HG03439 (cell line): ENCODE measurements at regions not wholly inside any gene's neighbourhood (a gene's known extent, or its start where the extent isn't known, plus 50 kb on each side); places are given as distances from the start of the nearest gene placed in this dataset.

Experiments
- ATAC-seq: cut with Tn5 transposase; IDR thresholded peaks from one replicate; pipeline ENCODE4 v1.9.1; 2021; ENCODE audit warnings: mild to moderate bottlenecking, moderate library complexity; ENCODE audit not compliant: unreplicated experiment

DNA sequence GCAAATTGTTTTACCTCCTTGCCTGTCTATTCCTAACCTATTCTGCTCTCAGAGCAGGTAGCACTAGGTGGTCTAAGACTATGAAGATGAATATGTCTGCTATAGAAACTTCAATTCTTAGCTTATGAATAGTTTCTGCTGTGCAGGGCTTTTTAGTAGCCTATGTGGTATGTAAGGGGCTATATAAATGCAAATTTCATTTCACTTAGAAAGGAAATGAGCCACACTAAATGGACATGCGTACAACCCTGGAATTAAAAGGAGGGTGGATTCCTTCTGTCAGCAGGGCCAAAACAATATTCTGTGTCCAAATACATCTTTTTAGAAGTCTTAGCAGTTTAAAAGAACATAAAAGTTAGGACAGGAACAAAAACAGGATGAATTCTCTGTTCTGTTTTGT is 163.9 kb upstream of the GEMIN8 start:
- ATAC-seq: no peak

DNA sequence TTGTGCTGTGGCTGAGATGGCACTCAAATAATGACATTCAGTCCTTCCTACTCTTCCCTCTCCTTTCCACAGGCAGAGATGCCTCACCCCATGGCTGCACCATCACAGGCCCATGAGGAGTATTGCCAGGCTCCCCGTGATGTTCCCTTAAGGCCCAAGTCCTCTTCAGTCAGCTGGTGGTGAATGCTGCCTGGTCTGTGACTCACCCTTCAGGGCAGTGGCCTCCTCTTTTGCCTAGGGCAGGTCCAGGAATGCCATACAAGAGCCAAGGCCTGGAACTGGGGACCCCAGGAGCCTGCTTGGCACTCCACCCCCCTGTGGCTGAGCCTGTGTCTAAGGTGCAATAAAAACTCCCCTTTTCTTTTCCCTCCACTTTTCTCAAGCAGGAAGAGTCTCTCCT is 144.2 kb upstream of the GEMIN8 start:
- ATAC-seq: no peak

DNA sequence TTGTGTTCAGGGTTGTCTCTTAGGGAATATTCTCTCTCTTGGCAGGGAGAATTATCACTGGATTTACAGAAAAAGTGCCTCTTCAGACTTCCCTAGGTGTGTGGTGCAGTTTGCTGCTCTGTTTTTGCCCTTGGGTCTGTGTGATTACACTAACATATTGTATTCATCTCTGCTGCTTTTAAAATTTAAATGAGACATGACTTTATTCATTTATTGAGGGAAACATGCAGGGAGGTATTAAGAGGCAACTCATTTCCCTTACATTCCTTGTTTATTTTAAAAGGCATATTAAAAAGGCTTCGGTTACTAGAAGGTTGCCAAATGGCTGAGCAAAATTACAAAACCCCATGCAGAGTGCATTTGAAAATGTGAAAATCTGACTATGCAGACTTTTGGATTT is 135.1 kb upstream of the GEMIN8 start:
- no peak for ATAC-seq

DNA sequence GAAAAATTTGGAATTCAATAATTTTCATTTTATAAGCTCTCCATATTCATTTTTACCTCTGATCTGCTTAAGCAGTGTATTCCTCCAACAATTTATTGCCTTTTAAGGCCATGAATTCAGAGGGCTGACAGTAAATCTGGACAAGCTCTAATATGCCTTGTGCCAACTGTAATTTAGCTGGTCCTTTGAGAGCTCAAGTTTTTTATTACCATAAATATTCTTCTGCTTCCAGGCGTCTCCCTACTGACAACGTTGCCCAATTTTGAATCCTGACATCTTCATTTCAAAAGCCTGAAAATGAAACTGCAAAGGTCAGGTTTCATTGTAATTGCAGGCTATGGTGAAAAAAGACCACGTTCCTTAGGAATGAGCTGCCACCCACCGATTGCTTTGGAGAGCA is 95.8 kb upstream of the GEMIN8 start:
- ATAC-seq: no peak

DNA sequence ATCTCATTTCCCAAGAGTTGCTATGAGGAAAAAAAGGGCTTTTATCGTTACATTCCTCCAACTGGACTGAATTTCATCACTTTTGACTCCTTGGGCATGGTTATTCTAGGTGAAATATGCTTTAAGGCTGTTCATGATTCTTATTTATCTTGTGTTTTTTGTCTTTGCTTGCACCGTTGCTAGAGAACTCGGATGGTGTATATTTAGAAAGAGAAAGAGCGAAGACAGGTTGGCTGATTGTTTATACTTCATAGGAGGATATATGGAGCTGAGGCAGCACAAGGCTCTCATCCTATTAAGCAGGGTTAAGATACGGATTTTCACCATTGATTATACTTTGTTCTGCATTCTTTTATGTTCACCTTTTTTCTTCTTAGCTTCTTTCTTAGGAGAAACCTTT is 94.9 kb upstream of the GEMIN8 start:
- no peak for ATAC-seq

DNA sequence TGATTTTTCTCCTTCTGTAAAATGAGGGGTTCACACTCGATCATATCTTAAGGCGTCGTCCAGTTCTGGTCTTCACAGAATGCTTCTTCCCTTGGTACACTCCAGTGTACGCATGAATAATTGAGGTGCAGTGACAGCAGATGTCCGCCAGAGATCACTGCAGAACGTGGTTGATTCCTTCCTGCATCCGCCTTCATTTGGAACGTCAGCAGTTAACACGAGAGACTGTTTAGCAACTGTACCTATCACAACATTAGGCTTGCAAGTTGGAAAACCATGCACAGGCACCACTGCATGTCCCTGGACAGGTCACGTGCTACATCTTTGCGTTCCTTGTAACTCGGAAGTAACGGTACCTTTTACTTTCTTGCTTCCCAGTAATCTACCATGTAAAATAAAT is 66.0 kb upstream of the GEMIN8 start:
- peak; percentile 74 for ATAC-seq

DNA sequence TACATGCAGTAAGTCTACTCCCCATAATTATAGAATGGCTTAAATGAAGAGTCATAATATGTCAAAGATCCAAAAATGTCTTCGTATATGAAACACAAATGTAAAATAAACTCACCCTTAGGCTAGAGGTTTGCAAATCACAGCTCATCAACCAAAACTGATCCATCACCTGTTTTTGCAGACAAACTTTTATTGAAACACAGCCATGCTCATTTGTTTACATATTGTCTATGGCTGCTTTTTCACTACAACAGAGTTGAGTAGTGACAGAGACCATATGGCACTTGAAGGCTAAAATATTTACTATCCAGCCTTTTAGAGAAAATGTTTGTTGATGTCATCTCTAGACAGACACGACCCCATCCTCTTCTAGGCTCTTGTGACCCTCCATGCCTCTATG is 64.5 kb upstream of the GEMIN8 start:
- ATAC-seq: no peak

DNA sequence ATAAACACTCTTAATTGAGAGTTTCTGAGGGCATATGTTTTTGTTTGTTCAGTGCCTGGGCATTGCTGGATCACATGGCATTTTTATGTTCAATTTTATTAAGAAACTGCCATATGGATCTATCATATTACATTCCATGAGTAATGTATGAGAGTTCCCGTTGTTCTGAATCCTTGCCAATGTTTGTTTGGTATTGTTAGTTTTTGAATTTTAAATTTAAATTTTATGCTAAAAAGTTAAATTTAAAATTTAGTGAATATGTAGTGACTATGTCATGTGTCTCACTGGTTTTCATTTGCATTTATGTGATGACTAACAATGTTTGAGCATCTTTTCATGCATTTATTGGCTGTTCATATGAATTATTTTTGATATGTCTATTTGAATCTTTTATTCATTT is 54.8 kb upstream of the GEMIN8 start:
- ATAC-seq: no peak

DNA sequence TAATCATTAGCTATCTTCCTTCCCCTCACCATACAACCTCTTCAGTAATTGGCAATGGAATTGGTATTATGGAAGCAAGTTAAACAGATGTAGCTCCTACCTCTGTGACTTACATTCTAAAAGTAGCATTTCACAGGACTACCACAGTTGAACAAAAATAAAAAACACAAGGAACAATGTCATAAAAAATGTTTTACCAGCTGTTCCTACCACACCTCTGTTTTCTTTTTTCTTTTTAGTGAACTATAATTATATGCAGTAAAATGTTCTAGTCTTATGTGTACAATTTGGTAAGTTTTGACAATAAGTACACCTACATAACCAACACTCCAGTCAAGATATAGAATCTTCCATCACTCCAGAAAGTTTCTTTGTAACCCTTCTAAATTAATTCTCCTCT is 54.1 kb upstream of the GEMIN8 start:
- ATAC-seq: no peak

DNA sequence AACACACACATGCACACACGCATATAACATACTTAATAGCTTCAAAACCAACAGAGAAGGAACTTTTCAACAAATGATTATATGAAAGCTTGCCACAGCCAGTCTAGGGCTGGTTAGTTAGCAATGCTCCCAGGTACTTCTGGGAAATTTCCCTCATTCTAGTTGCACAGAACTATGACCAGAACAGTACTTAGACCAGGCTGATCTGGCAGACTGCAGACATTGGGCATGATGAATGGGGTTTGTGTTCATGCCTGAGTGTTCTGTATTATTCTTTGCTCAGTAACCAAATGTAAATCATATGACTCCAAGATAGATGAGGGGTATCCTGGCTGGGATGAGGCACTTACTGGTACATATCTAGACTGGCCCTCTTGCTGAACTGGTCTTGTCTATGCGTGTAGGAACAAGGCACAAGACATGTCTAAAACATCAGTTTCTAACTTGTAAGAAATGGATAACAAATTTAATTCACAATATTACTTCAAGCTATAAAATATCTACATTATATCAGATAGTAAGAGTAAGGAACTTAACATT is 50.3 kb upstream of the GEMIN8 start:
- ATAC-seq: no peak
